K562 (cell line): ENCODE measurements at regions not wholly inside any gene's neighbourhood (a gene's known extent, or its start where the extent isn't known, plus 50 kb on each side); places are given as distances from the start of the nearest gene placed in this dataset.

Source experiments
- ADNP ChIP-seq: fragments of 200-800 bp; sonication (Bioruptor generic); IDR thresholded peaks from 2 replicates; pipeline ENCODE4 v1.6.1; 2016; ENCODE audit warnings: missing genetic modification characterization, missing compliant biosample characterization
- CBFA2T2 ChIP-seq: fragments of 450-650 bp; conservative IDR thresholded peaks from 2 replicates; pipeline ENCODE4 v1.6.1; 2017; ENCODE audit warnings: mild to moderate bottlenecking
- ELK1 ChIP-seq: sonication (generic); formaldehyde crosslinking; IDR thresholded peaks from 2 replicates; pipeline ENCODE4 v1.8.1; 2022; ENCODE audit warnings: missing genetic modification reagents
- EP300 ChIP-seq: IDR thresholded peaks from 2 replicates; pipeline ENCODE4 v1.6.1; 2012; ENCODE audit warnings: low read length, improper control_type of control experiment
- IRF9 ChIP-seq: fragments of 450-650 bp; IDR thresholded peaks from 2 replicates; pipeline ENCODE4 v1.6.1; 2016; ENCODE audit warnings: missing biosample characterization, missing genetic modification characterization
- KDM1A ChIP-seq, 2 experiments: fragments of 450-650 bp; IDR thresholded peaks; 2 replicates each; pipeline ENCODE4 v1.6.1; 2016; ENCODE audit warnings: mild to moderate bottlenecking in 2 of 2
- MTF1 ChIP-seq: fragments of 250-450 bp; sonication (Bioruptor Pico); IDR thresholded peaks from 2 replicates; pipeline ENCODE4 v1.9.0; 2021; ENCODE audit warnings: moderate library complexity, mild to moderate bottlenecking, inconsistent platforms, borderline replicate concordance
- POLR3A ChIP-seq: IDR thresholded peaks from 2 replicates; pipeline ENCODE4 v1.6.1; 2011; ENCODE audit warnings: borderline replicate concordance, mild to moderate bottlenecking, moderate library complexity; ENCODE audit not compliant: insufficient read length, insufficient read depth; ENCODE audit errors: extremely low read depth
- RAD51 ChIP-seq: fragments of 450-650 bp; IDR thresholded peaks from 2 replicates; pipeline ENCODE4 v1.7.1; 2016; ENCODE audit warnings: low read depth, mild to moderate bottlenecking, borderline replicate concordance
- SMARCB1 ChIP-seq: IDR thresholded peaks from 2 replicates; pipeline ENCODE4 v1.6.1; 2011; ENCODE audit warnings: improper control_type of control experiment, low read depth; ENCODE audit not compliant: insufficient read length
- TAL1 ChIP-seq: fragments of 450-650 bp; IDR thresholded peaks from 2 replicates; pipeline ENCODE4 v1.6.1; 2016; ENCODE audit warnings: mild to moderate bottlenecking
- TEAD4 ChIP-seq, 2 experiments: sonication (generic) in 1 of 2; formaldehyde crosslinking in 1 of 2; IDR thresholded peaks; 2 replicates each; pipeline versions ENCODE4 v1.6.1 to v1.8.0; 2012 to 2022; ENCODE audit warnings: borderline replicate concordance in 1 of 2, inconsistent platforms in 1 of 2, low read length in 1 of 2, mild to moderate bottlenecking in 1 of 2, missing genetic modification reagents in 1 of 2
- THRAP3 ChIP-seq: fragments of 450-650 bp; IDR thresholded peaks from 2 replicates; pipeline ENCODE4 v1.6.1; 2016; ENCODE audit warnings: mild to moderate bottlenecking, inconsistent platforms, borderline replicate concordance
- ZBTB2 ChIP-seq: fragments of 450-650 bp; IDR thresholded peaks from 2 replicates; pipeline ENCODE4 v1.6.1; 2016; ENCODE audit warnings: antibody characterized with exemption
- TF ChIP-seq, protein P1 (sequence below): fragments of 450-650 bp; IDR thresholded peaks from 2 replicates; pipeline ENCODE4 v1.6.1; 2016
- TF ChIP-seq, protein P2 (sequence below): fragments of 250-450 bp; sonication (Bioruptor Pico); IDR thresholded peaks from 2 replicates; pipeline ENCODE4 v1.4.0; 2020; ENCODE audit warnings: mild to moderate bottlenecking

DNA sequence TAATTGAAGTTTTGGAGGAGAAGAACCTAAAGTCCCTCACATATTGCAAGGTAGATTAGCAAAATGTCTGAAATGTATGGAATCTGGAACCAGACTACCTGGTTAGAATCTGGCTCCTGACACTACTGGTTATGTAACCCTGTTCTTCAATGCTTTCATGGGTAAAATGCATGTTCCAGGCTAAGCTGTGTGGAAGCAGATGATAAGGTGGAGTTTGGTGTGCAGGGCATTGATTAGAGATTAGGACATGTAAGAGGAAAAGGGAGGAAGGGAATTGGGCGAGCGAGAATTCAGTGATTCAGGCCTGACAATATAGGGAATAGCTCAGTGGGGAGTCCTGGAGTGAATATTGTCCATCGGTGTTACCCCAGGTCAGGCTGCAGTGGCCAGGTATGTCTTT, 165.8 kb upstream of the SFRP2 start (continued):
- TF ChIP-seq IRF9 (no peak), RAD51 (no peak), ZBTB2 (no peak), EP300 (0 out of 2 replicates have a peak, but pooled peaks have one; percentile 13), CBFA2T2 (peak; percentile 59), KDM1A (IDR thresholded peaks at IDR 0.05) (peak; percentile 29 to 47; a peak in 1 of 4 replicates), TEAD4 (IDR thresholded peaks at IDR 0.05; ENCODE audit: low read length) (peak; percentile 68), TEAD4 (CRISPR knock-in tag; IDR thresholded peaks at IDR 0.05; ENCODE audit: borderline replicate concordance) (no peak), TAL1 (peak; percentile 74), MTF1 (no peak), SMARCB1 (no peak), POLR3A (no peak), ADNP (tag) (no peak), ELK1 (CRISPR knock-in tag) (no peak), THRAP3 (no peak)
- TF ChIP-seq, protein P1, sequence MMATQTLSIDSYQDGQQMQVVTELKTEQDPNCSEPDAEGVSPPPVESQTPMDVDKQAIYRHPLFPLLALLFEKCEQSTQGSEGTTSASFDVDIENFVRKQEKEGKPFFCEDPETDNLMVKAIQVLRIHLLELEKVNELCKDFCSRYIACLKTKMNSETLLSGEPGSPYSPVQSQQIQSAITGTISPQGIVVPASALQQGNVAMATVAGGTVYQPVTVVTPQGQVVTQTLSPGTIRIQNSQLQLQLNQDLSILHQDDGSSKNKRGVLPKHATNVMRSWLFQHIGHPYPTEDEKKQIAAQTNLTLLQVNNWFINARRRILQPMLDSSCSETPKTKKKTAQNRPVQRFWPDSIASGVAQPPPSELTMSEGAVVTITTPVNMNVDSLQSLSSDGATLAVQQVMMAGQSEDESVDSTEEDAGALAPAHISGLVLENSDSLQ, result no peak
- TF ChIP-seq, protein P2, sequence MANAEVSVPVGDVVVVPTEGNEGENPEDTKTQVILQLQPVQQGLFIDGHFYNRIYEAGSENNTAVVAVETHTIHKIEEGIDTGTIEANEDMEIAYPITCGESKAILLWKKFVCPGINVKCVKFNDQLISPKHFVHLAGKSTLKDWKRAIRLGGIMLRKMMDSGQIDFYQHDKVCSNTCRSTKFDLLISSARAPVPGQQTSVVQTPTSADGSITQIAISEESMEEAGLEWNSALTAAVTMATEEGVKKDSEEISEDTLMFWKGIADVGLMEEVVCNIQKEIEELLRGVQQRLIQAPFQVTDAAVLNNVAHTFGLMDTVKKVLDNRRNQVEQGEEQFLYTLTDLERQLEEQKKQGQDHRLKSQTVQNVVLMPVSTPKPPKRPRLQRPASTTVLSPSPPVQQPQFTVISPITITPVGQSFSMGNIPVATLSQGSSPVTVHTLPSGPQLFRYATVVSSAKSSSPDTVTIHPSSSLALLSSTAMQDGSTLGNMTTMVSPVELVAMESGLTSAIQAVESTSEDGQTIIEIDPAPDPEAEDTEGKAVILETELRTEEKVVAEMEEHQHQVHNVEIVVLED (CRISPR knock-in tag), result no peak
